TTC549 (cell line): ENCODE measurements at regions not wholly inside any gene's neighbourhood (a gene's known extent, or its start where the extent isn't known, plus 50 kb on each side); places are given as distances from the start of the nearest gene placed in this dataset.
"Not testable (repeated sequence)": the region's sequence is repeated elsewhere in the genome, so short reads cannot be mapped to it uniquely, and the experiment has no call there.

Experiments used
- FAIRE-seq: peaks from 2 replicates; lab custom pipeline; 2012; peaks lifted over from hg19 to GRCh38; lab: Jason Lieb, UNC

- FAIRE-seq: no peak
Measured at GRCh38 chr1:194410756-194411155, 1224.3 kb upstream of the B3GALT2 start.

- not testable (repeated sequence) for FAIRE-seq
Measured at GRCh38 chr1:194407238-194407637, 1220.8 kb upstream of the B3GALT2 start.

GRCh38 chr1:194394676-194395075, 1208.3 kb upstream of the B3GALT2 start:
- FAIRE-seq: no peak

GRCh38 chr1:194387531-194387930, 1201.1 kb upstream of the B3GALT2 start:
- FAIRE-seq: no peak

GRCh38 chr1:194378517-194378916, 1192.1 kb upstream of the B3GALT2 start:
- FAIRE-seq: no peak

GRCh38 chr1:194374649-194375048, 1188.2 kb upstream of the B3GALT2 start:
- FAIRE-seq: no peak

GRCh38 chr1:194372266-194372665, 1185.9 kb upstream of the B3GALT2 start:
- FAIRE-seq: peak; percentile 63

- no peak for FAIRE-seq
Measured at GRCh38 chr1:194369622-194370021, 1183.2 kb upstream of the B3GALT2 start.

GRCh38 chr1:194369060-194369459, 1182.6 kb upstream of the B3GALT2 start:
- FAIRE-seq: no peak

- FAIRE-seq: no peak
Measured at GRCh38 chr1:194367121-194367520, 1180.7 kb upstream of the B3GALT2 start.

- FAIRE-seq: no peak
Measured at GRCh38 chr1:194366705-194367104, 1180.3 kb upstream of the B3GALT2 start.

GRCh38 chr1:194362327-194362726, 1175.9 kb upstream of the B3GALT2 start:
- FAIRE-seq: peak; percentile 47

GRCh38 chr1:194361374-194362131, 1175.1 kb upstream of the B3GALT2 start:
- FAIRE-seq: no peak

GRCh38 chr1:194358208-194358581, 1171.8 kb upstream of the B3GALT2 start:
- no peak for FAIRE-seq

GRCh38 chr1:194357573-194358207, 1171.3 kb upstream of the B3GALT2 start:
- FAIRE-seq: not testable (repeated sequence)

GRCh38 chr1:194355488-194356106, 1169.2 kb upstream of the B3GALT2 start:
- no peak for FAIRE-seq

- no peak for FAIRE-seq
Measured at GRCh38 chr1:194353121-194353520, 1166.7 kb upstream of the B3GALT2 start.

GRCh38 chr1:194347200-194347599, 1160.8 kb upstream of the B3GALT2 start:
- FAIRE-seq: no peak

GRCh38 chr1:194342484-194343262, 1156.3 kb upstream of the B3GALT2 start:
- FAIRE-seq: no peak

- FAIRE-seq: no peak
Measured at GRCh38 chr1:194341587-194341986, 1155.2 kb upstream of the B3GALT2 start.

- FAIRE-seq: no peak
Measured at GRCh38 chr1:194339471-194339870, 1153.1 kb upstream of the B3GALT2 start.

GRCh38 chr1:194338241-194338948, 1152.0 kb upstream of the B3GALT2 start:
- FAIRE-seq: no peak
